Ovary (tissue), 3 donors: ENCODE measurements at regions not wholly inside any gene's neighbourhood (a gene's known extent, or its start where the extent isn't known, plus 50 kb on each side); places are given as distances from the start of the nearest gene placed in this dataset.

Source experiments
- CTCF ChIP-seq, 3 donors: fragments of 450-650 bp in 2 of 3; fragments of 200-600 bp in 1 of 3; IDR thresholded peaks; one replicate each; pipeline versions ENCODE4 v1.5.1 to v1.8.0; 2016 to 2022; ENCODE audit warnings: antibody characterized with exemption in 3 of 3, mild to moderate bottlenecking in 1 of 3
- EP300 ChIP-seq: sonication (generic); formaldehyde crosslinking; IDR thresholded peaks from one replicate; pipeline ENCODE4 v1.6.1; 2017; ENCODE audit warnings: antibody characterized with exemption
- POLR2A ChIP-seq: fragments of 450-650 bp; IDR thresholded peaks from one replicate; pipeline ENCODE4 v1.6.1; 2017; ENCODE audit warnings: antibody characterized with exemption, mild to moderate bottlenecking, moderate library complexity
- donor health status: DM: no; HTN: no; CAD: no.

GRCh38 chr4:100872811-100873210, 355.0 kb upstream of the EMCN start:
- TF ChIP-seq CTCF (IDR thresholded peaks at IDR 0.05), result no peak
- no peak for TF ChIP-seq POLR2A
- no peak for TF ChIP-seq EP300
